ENCODE measurements at regions not wholly inside any gene's neighbourhood (a gene's known extent, or its start where the extent isn't known, plus 50 kb on each side); places are given as distances from the start of the nearest gene placed in this dataset.

DNA sequence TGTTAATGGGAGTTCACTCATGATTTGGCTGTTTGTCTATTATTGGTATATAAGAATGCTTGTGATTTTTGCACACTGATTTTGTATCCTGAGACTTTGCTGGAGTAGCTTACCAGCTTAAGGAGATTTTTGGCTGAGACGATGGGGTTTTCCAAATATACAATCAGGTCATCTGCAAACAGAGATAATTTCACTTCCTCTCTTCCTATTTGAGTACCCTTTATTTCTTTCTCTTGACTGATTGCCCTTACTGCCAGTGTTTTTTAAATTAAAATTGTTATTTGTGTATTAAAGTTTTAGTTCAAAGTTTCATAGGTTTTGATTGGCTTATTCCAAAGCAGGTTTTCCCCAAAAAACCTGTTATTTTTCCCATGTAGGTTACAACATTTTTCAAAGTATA, 390.5 kb upstream of the RBMS3 start:
- no peaks in the 10 kb centered on the region for H3K36me3 ChIP-seq
- H3K4me3 ChIP-seq, result no peak overlapping the region
- 80% methylated on average over 1 of the region's 1 CpG for WGBS
- no peak for DNase-seq (ENCODE audit: low spot score in 2 of 2)
- TF ChIP-seq EP300 (IDR thresholded peaks at IDR 0.05), result no peak
- no peak for TF ChIP-seq POLR2AphosphoS5 (IDR thresholded peaks at IDR 0.05)
- TF ChIP-seq CTCF (IDR thresholded peaks at IDR 0.05), result no peak
- TF ChIP-seq POLR2A (IDR thresholded peaks at IDR 0.05), result no peak
- H3K27ac ChIP-seq, result no peak overlapping the region
- H3K9me3 ChIP-seq, result no peaks in the 10 kb centered on the region
- H3K27me3 ChIP-seq, result no peaks in the 10 kb centered on the region
- H3K4me1 ChIP-seq, result no peaks in the 10 kb centered on the region

GRCh38 chr3:28891485-28891884, 389.4 kb upstream of the RBMS3 start:
- H3K9me3 ChIP-seq, result no peaks in the 10 kb centered on the region
- no peaks in the 10 kb centered on the region for H3K27me3 ChIP-seq
- TF ChIP-seq POLR2A (IDR thresholded peaks at IDR 0.05) (no peak), EP300 (IDR thresholded peaks at IDR 0.05) (no peak), CTCF (IDR thresholded peaks at IDR 0.05) (no peak), POLR2AphosphoS5 (IDR thresholded peaks at IDR 0.05) (no peak)
- H3K4me3 ChIP-seq, result no peak overlapping the region
- no peak overlapping the region for H3K27ac ChIP-seq
- 89% methylated on average over 4 of the region's 4 CpGs for WGBS
- no peak for DNase-seq (ENCODE audit: low spot score in 2 of 2)
- no peaks in the 10 kb centered on the region for H3K36me3 ChIP-seq
- H3K4me1 ChIP-seq, result no peaks in the 10 kb centered on the region

DNA sequence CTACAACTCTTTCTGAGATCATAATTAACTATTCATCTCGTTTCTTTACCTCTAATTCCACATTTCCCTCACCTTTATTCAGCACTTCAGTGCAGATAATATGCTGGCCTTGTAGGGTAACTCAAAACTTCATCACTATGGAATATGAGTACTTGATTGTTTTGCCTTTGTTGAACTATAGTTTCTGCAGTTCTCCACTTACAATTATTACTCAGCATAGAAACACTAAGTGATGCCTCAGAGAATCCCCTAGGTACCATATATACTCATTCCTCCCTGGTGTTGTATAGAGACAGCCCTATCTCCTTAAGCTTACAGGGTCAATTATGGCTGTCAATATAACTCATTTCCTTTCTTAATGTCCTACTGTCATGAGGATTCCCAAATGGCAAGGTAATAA, 380.6 kb upstream of the RBMS3 start:
- H3K9me3 ChIP-seq, result no peaks in the 10 kb centered on the region
- H3K27me3 ChIP-seq, result no peaks in the 10 kb centered on the region
- TF ChIP-seq POLR2AphosphoS5 (IDR thresholded peaks at IDR 0.05) (no peak), EP300 (IDR thresholded peaks at IDR 0.05) (no peak), POLR2A (IDR thresholded peaks at IDR 0.05) (no peak), CTCF (IDR thresholded peaks at IDR 0.05) (no peak)
- no peaks in the 10 kb centered on the region for H3K4me1 ChIP-seq
- H3K4me3 ChIP-seq, result no peak overlapping the region
- H3K27ac ChIP-seq, result no peak overlapping the region
- no peak for DNase-seq (ENCODE audit: low spot score in 2 of 2)
- H3K36me3 ChIP-seq, result no peaks in the 10 kb centered on the region
- WGBS, result 69% methylated on average over 1 of the region's 1 CpG

GRCh38 chr3:28901018-28901417, 379.9 kb upstream of the RBMS3 start:
- H3K9me3 ChIP-seq, result no peaks in the 10 kb centered on the region
- H3K27me3 ChIP-seq, result no peaks in the 10 kb centered on the region
- H3K36me3 ChIP-seq, result no peaks in the 10 kb centered on the region
- no peaks in the 10 kb centered on the region for H3K4me1 ChIP-seq
- no peak overlapping the region for H3K4me3 ChIP-seq
- TF ChIP-seq EP300 (IDR thresholded peaks at IDR 0.05), result no peak
- no peak for TF ChIP-seq POLR2A (IDR thresholded peaks at IDR 0.05)
- TF ChIP-seq POLR2AphosphoS5 (IDR thresholded peaks at IDR 0.05), result no peak
- TF ChIP-seq CTCF (IDR thresholded peaks at IDR 0.05), result no peak
- DNase-seq (ENCODE audit: low spot score in 2 of 2), result no peak
- no peak overlapping the region for H3K27ac ChIP-seq

GRCh38 chr3:28903171-28903601, 377.7 kb upstream of the RBMS3 start:
- Histone ChIP-seq H3K27me3 (no peaks in the 10 kb centered on the region), H3K4me1 (no peaks in the 10 kb centered on the region), H3K4me3 (no peak overlapping the region), H3K36me3 (no peaks in the 10 kb centered on the region), H3K27ac (no peak overlapping the region), H3K9me3 (no peaks in the 10 kb centered on the region)
- 93% methylated on average over 25 of the region's 30 CpGs for WGBS
- no peak for TF ChIP-seq POLR2AphosphoS5 (IDR thresholded peaks at IDR 0.05)
- TF ChIP-seq EP300 (IDR thresholded peaks at IDR 0.05), result no peak
- TF ChIP-seq POLR2A (IDR thresholded peaks at IDR 0.05), result no peak
- TF ChIP-seq CTCF (IDR thresholded peaks at IDR 0.05), result no peak
- DNase-seq (ENCODE audit: low spot score in 2 of 2), result peak in 1 of 2 donors; percentile 52
